Nephron progenitor cell (in vitro differentiated cells): ENCODE measurements at regions not wholly inside any gene's neighbourhood (a gene's known extent, or its start where the extent isn't known, plus 50 kb on each side); places are given as distances from the start of the nearest gene placed in this dataset.

Experiments used
- DNase-seq: peaks from one replicate; pipeline ENCODE4 v3.0.0; 2021
- H3K27ac Mint-ChIP-seq: 2 replicates; pipeline ENCODE4 v1.8.0; 2021; ENCODE audit warnings: mild to moderate bottlenecking, moderate library complexity, mixed read lengths
- H3K27me3 Mint-ChIP-seq: 2 replicates; pipeline ENCODE4 v1.8.0; 2021; ENCODE audit warnings: mild to moderate bottlenecking, low read depth, mixed read lengths; ENCODE audit not compliant: poor library complexity
- H3K36me3 Mint-ChIP-seq: 2 replicates; pipeline ENCODE4 v1.8.0; 2021; ENCODE audit warnings: low read depth, mixed read lengths
- H3K4me1 Mint-ChIP-seq: 2 replicates; pipeline ENCODE4 v1.8.0; 2021; ENCODE audit warnings: mixed read lengths
- H3K4me3 Mint-ChIP-seq: 2 replicates; pipeline ENCODE4 v1.8.0; 2021; ENCODE audit warnings: mild to moderate bottlenecking, moderate library complexity, mixed read lengths
- H3K9me3 Mint-ChIP-seq: 2 replicates; pipeline ENCODE4 v1.8.0; 2021; ENCODE audit warnings: mild to moderate bottlenecking, moderate library complexity, mixed read lengths
- TF ChIP-seq, protein P1 (sequence below): fragments of 200-600 bp; sonication (generic); IDR thresholded peaks from 2 replicates; pipeline ENCODE4 v1.5.0; 2021; ENCODE audit warnings: antibody characterized with exemption

DNA sequence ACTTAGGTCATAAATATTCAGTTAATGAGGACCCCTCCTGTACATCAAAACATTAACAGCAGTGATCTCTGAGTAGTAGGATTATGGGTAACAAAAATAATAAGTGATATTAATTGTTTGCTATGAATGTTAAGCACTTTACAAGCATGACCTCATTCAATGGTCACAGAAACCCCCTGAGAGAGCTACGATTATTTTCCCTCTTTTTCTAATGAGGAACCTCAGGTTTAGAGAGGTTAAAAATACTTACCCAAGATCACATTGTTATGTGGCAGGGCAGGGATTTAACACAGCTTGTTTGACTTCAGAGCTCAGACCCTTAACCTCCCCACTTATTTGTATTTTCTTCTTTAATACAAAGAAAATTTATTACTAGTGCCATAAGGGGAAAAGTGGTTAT, 228.2 kb downstream of the TBL1XR1 start:
- Mint-ChIP-seq H3K27ac (no peak overlapping the region), H3K4me3 (no peak overlapping the region), H3K4me1 (no peaks in the 10 kb centered on the region), H3K27me3 (no peaks in the 10 kb centered on the region), H3K9me3 (no peaks in the 10 kb centered on the region), H3K36me3 (no peaks in the 10 kb centered on the region)
- no peak for DNase-seq
- TF ChIP-seq, protein P1, sequence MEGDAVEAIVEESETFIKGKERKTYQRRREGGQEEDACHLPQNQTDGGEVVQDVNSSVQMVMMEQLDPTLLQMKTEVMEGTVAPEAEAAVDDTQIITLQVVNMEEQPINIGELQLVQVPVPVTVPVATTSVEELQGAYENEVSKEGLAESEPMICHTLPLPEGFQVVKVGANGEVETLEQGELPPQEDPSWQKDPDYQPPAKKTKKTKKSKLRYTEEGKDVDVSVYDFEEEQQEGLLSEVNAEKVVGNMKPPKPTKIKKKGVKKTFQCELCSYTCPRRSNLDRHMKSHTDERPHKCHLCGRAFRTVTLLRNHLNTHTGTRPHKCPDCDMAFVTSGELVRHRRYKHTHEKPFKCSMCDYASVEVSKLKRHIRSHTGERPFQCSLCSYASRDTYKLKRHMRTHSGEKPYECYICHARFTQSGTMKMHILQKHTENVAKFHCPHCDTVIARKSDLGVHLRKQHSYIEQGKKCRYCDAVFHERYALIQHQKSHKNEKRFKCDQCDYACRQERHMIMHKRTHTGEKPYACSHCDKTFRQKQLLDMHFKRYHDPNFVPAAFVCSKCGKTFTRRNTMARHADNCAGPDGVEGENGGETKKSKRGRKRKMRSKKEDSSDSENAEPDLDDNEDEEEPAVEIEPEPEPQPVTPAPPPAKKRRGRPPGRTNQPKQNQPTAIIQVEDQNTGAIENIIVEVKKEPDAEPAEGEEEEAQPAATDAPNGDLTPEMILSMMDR, result no peak

DNA sequence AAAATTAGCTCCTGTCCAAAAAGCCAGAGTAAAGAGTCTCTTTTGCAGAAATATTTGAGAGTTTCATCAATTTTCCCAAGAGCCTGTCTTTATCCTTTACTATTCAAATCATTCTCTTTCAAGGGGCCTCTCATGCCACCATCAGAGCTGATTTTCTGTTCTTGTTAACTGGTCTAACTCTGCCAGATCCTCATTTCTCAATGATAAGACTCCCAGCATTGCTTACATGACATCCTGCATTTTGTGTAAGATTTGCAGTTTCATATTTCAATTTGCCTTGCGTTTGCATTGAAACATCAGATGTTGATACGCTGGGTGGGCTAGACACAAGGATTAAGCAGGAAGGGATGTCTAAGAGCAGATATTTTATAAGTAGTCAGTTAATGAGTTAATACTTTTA, 228.7 kb downstream of the TBL1XR1 start:
- no peaks in the 10 kb centered on the region for H3K4me1 Mint-ChIP-seq
- no peak overlapping the region for H3K27ac Mint-ChIP-seq
- H3K9me3 Mint-ChIP-seq, result no peaks in the 10 kb centered on the region
- TF ChIP-seq, protein P1, result no peak
- H3K4me3 Mint-ChIP-seq, result no peak overlapping the region
- no peaks in the 10 kb centered on the region for H3K36me3 Mint-ChIP-seq
- no peak for DNase-seq
- H3K27me3 Mint-ChIP-seq, result no peaks in the 10 kb centered on the region

DNA sequence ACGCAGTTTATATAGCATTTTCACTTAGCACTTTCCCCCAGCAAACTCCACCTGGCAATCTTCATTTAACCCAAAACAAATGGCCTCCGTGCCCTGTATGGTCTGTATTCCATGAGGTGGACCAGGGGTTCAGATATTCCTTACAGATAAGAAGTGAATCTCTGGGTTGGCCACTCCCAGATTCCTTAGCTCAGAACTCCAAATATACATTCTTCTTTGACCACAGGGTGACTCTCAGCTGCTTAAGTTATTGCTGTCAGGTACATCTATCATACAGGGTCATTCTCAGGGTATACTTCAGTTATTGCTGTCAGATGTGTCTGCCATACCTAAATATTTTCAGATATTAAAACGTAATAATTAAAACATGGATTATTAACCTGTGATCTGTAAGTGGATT, 229.8 kb downstream of the TBL1XR1 start:
- Mint-ChIP-seq H3K4me1 (no peaks in the 10 kb centered on the region), H3K27ac (no peak overlapping the region)

DNA sequence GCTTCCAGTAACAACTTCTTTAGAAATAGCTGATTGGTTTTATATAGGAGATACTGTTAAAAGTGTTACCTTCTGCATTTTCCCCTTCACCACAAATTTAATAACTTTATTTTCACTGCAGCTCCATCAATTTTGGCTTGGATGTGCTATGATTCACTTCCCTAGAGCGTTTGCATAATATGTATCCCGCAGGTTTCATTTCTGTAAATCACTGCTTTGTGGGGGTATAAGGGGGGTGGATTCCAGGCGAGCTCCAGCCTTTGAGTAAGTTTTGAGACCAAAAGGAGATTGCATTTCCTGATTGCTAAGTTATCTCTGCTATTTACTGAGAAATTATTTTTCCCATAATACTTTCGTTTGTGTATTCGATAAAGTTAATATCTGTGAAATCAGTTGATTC, 232.6 kb downstream of the TBL1XR1 start:
- Mint-ChIP-seq H3K9me3 (peaks cover 19% of the 10 kb centered on the region), H3K4me3 (no peak overlapping the region), H3K27me3 (peaks cover 3% of the 10 kb centered on the region), H3K36me3 (peaks cover 5% of the 10 kb centered on the region), H3K27ac (no peak overlapping the region), H3K4me1 (no peaks in the 10 kb centered on the region)
- TF ChIP-seq, protein P1, result no peak
- DNase-seq, result no peak

More for the DNA sequence above, 229.8 kb downstream of the TBL1XR1 start:
- TF ChIP-seq, protein P1, result no peak
- Mint-ChIP-seq H3K36me3 (no peaks in the 10 kb centered on the region), H3K4me3 (no peak overlapping the region), H3K9me3 (peaks cover 1% of the 10 kb centered on the region), H3K27me3 (no peaks in the 10 kb centered on the region)
- DNase-seq, result no peak

DNA sequence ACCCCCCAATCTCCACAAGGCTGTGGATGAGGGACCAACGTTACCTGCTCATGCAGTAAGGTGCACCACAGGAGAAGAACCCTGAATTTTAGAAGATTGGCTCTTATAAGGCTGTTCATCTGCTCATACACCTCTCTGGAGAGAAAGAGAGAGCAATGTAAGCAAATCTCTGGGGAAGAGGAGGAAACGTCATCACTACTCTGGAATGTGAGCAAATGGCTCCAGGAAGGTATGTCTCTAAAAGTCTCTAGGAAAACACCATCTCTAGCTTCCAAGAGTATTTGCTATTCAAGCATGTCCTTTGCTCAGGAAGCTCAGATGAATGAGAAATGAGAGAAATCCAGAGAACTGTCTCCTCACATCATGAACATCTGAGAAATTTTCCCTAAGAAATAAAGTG, 235.4 kb downstream of the TBL1XR1 start:
- Mint-ChIP-seq H3K27ac (no peak overlapping the region), H3K36me3 (peaks cover 5% of the 10 kb centered on the region), H3K4me1 (no peaks in the 10 kb centered on the region), H3K4me3 (no peak overlapping the region), H3K9me3 (peaks cover 22% of the 10 kb centered on the region), H3K27me3 (peaks cover 3% of the 10 kb centered on the region)
- DNase-seq, result no peak
- TF ChIP-seq, protein P1, result no peak

DNA sequence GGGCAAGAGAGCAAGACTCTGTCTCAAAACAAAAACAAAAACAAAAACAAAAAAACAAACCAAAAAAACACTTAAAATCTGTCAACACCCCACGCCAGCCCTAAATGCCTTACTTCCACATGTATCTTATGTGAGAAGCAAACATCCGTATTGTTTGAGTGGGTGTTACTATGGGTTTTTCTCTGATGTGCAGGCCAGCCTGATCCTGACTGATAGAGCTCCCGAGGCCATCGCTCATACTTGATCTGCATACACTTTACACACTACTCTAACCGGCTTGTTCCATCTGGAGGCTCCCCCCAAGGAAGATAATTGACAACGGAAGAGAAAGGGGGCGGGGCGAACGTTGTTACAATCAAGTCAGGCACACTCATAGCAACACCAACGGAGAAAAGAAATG, 237.4 kb downstream of the TBL1XR1 start:
- H3K4me3 Mint-ChIP-seq, result no peak overlapping the region
- peaks cover 3% of the 10 kb centered on the region for H3K27me3 Mint-ChIP-seq
- no peak overlapping the region for H3K27ac Mint-ChIP-seq
- peaks cover 22% of the 10 kb centered on the region for H3K9me3 Mint-ChIP-seq
- peaks cover 5% of the 10 kb centered on the region for H3K36me3 Mint-ChIP-seq
- TF ChIP-seq, protein P1, result no peak
- DNase-seq, result no peak
- H3K4me1 Mint-ChIP-seq, result peaks cover 1% of the 10 kb centered on the region
